ENCODE measurements at regions not wholly inside any gene's neighbourhood (a gene's known extent, or its start where the extent isn't known, plus 50 kb on each side); places are given as distances from the start of the nearest gene placed in this dataset.
"Not testable (repeated sequence)": the region's sequence is repeated elsewhere in the genome, so short reads cannot be mapped to it uniquely, and the experiment has no call there.

- no peak for DNase-seq
Observed at GRCh38 chr20:7090001-7090400, 322.5 kb downstream of the BMP2 start.

- DNase-seq = no peak
Observed at GRCh38 chr20:7090811-7091210, 323.3 kb downstream of the BMP2 start.

- DNase-seq = no peak
Observed at GRCh38 chr20:7091655-7092054, 324.2 kb downstream of the BMP2 start.

- DNase-seq = no peak
Observed at GRCh38 chr20:7094438-7094997, 327.0 kb downstream of the BMP2 start.

- DNase-seq = no peak
Observed at GRCh38 chr20:7106910-7107309, 339.4 kb downstream of the BMP2 start.

GRCh38 chr20:7108929-7109328 lies 341.4 kb downstream of the BMP2 start:
- no peak for DNase-seq

GRCh38 chr20:7113577-7114466 lies 346.3 kb downstream of the BMP2 start:
- DNase-seq = no peak

- DNase-seq = no peak
Observed at GRCh38 chr20:7123457-7123856, 356.0 kb downstream of the BMP2 start.

GRCh38 chr20:7124120-7124519 lies 356.6 kb downstream of the BMP2 start:
- no peak for DNase-seq

- DNase-seq = no peak
Observed at GRCh38 chr20:7136886-7137285, 369.4 kb downstream of the BMP2 start.

GRCh38 chr20:7137395-7138151 lies 370.1 kb downstream of the BMP2 start:
- no peak for DNase-seq

GRCh38 chr20:7144464-7144863 lies 377.0 kb downstream of the BMP2 start:
- DNase-seq = no peak

GRCh38 chr20:7146552-7147219 lies 379.2 kb downstream of the BMP2 start:
- DNase-seq = no peak

- DNase-seq = no peak
Observed at GRCh38 chr20:7147220-7147601, 379.7 kb downstream of the BMP2 start.

- no peak for DNase-seq
Observed at GRCh38 chr20:7151676-7152470, 384.4 kb downstream of the BMP2 start.

GRCh38 chr20:7155282-7155681 lies 387.8 kb downstream of the BMP2 start:
- no peak for DNase-seq

GRCh38 chr20:7155794-7156193 lies 388.3 kb downstream of the BMP2 start:
- DNase-seq = no peak

GRCh38 chr20:7159903-7160302 lies 392.4 kb downstream of the BMP2 start:
- DNase-seq = no peak

GRCh38 chr20:7161690-7162089 lies 394.2 kb downstream of the BMP2 start:
- no peak for DNase-seq

- DNase-seq = no peak
Observed at GRCh38 chr20:7171911-7172310, 404.4 kb downstream of the BMP2 start.

- DNase-seq = no peak
Observed at GRCh38 chr20:7174554-7174953, 407.1 kb downstream of the BMP2 start.

GRCh38 chr20:7175827-7176226 lies 408.3 kb downstream of the BMP2 start:
- DNase-seq = not testable (repeated sequence)
